MG63 (cell line): ENCODE measurements at regions not wholly inside any gene's neighbourhood (a gene's known extent, or its start where the extent isn't known, plus 50 kb on each side); places are given as distances from the start of the nearest gene placed in this dataset.
"Not testable (repeated sequence)": the region's sequence is repeated elsewhere in the genome, so short reads cannot be mapped to it uniquely, and the experiment has no call there.

Source experiments
- DNase-seq: peaks from one replicate; pipeline ENCODE4 v3.0.0-alpha.2; 2020
- H3K27me3 ChIP-seq: fragments of 250-450 bp; sonication (Bioruptor Pico); 2 replicates; pipeline ENCODE4 v1.5.1; 2020; ENCODE audit warnings: mild to moderate bottlenecking, moderate library complexity
- H3K36me3 ChIP-seq: fragments of 250-450 bp; sonication (Bioruptor Pico); 2 replicates; pipeline ENCODE4 v1.5.1; 2020; ENCODE audit warnings: mild to moderate bottlenecking, moderate library complexity
- H3K4me3 ChIP-seq: fragments of 250-450 bp; sonication (Bioruptor Pico); 2 replicates; pipeline ENCODE4 v1.5.1; 2020; ENCODE audit warnings: mild to moderate bottlenecking, moderate library complexity
- H3K9me3 ChIP-seq: fragments of 250-450 bp; sonication (Bioruptor Pico); 2 replicates; pipeline ENCODE4 v1.5.1; 2020; ENCODE audit warnings: mild to moderate bottlenecking, moderate library complexity

- Histone ChIP-seq H3K36me3 (no peaks in the 10 kb centered on the region), H3K4me3 (no peak overlapping the region), H3K9me3 (no peaks in the 10 kb centered on the region), H3K27me3 (peaks cover 6% of the 10 kb centered on the region)
- no peak for DNase-seq
These were observed 353.4 kb downstream of the NPIPA8 start for GRCh38 chr16:17983114-17983513.

GRCh38 chr16:17977260-17977659, 359.3 kb downstream of the NPIPA8 start:
- Histone ChIP-seq H3K9me3 (no peaks in the 10 kb centered on the region), H3K36me3 (no peaks in the 10 kb centered on the region), H3K27me3 (peaks cover 6% of the 10 kb centered on the region), H3K4me3 (no peak overlapping the region)
- DNase-seq: no peak

- Histone ChIP-seq H3K27me3 (peaks cover 2% of the 10 kb centered on the region; the same call in 1 of the 2 replicates), H3K36me3 (no peaks in the 10 kb centered on the region), H3K4me3 (no peak overlapping the region), H3K9me3 (no peaks in the 10 kb centered on the region; the same call in 1 of the 2 replicates)
- no peak for DNase-seq
These were observed 364.0 kb downstream of the NPIPA8 start for GRCh38 chr16:17972460-17972943.

- no peaks in the 10 kb centered on the region; the same call in 1 of the 2 replicates for H3K9me3 ChIP-seq
- no peak for DNase-seq
- peaks cover 5% of the 10 kb centered on the region; the same call in 1 of the 2 replicates for H3K27me3 ChIP-seq
- H3K36me3 ChIP-seq: no peaks in the 10 kb centered on the region
- no peak overlapping the region for H3K4me3 ChIP-seq
These were observed 365.7 kb downstream of the NPIPA8 start for GRCh38 chr16:17970816-17971331.

GRCh38 chr16:17970157-17970765, 366.3 kb downstream of the NPIPA8 start:
- Histone ChIP-seq H3K36me3 (no peaks in the 10 kb centered on the region), H3K27me3 (peaks cover 5% of the 10 kb centered on the region; the same call in 1 of the 2 replicates), H3K9me3 (no peaks in the 10 kb centered on the region; the same call in 1 of the 2 replicates), H3K4me3 (no peak overlapping the region)
- DNase-seq: no peak

GRCh38 chr16:17965133-17965900, 371.2 kb downstream of the NPIPA8 start:
- no peak overlapping the region for H3K4me3 ChIP-seq
- peaks cover 1% of the 10 kb centered on the region; the same call in 1 of the 2 replicates for H3K9me3 ChIP-seq
- DNase-seq: no peak
- H3K36me3 ChIP-seq: no peaks in the 10 kb centered on the region
- peaks cover 5% of the 10 kb centered on the region; the same call in 1 of the 2 replicates for H3K27me3 ChIP-seq

- H3K4me3 ChIP-seq: no peak overlapping the region
- no peaks in the 10 kb centered on the region for H3K36me3 ChIP-seq
- DNase-seq: no peak
- H3K9me3 ChIP-seq: peaks cover 1% of the 10 kb centered on the region; the same call in 1 of the 2 replicates
- peaks cover 5% of the 10 kb centered on the region; the same call in 1 of the 2 replicates for H3K27me3 ChIP-seq
These were observed 372.3 kb downstream of the NPIPA8 start for GRCh38 chr16:17964196-17964595.

GRCh38 chr16:17963185-17963836, 373.2 kb downstream of the NPIPA8 start:
- Histone ChIP-seq H3K27me3 (peaks cover 5% of the 10 kb centered on the region; the same call in 1 of the 2 replicates), H3K4me3 (no peak overlapping the region), H3K36me3 (no peaks in the 10 kb centered on the region), H3K9me3 (peaks cover 1% of the 10 kb centered on the region; the same call in 1 of the 2 replicates)
- no peak for DNase-seq

- no peak for DNase-seq
- Histone ChIP-seq H3K27me3 (peaks cover 5% of the 10 kb centered on the region; the same call in 1 of the 2 replicates), H3K4me3 (no peak overlapping the region), H3K9me3 (peaks cover 1% of the 10 kb centered on the region; the same call in 1 of the 2 replicates), H3K36me3 (no peaks in the 10 kb centered on the region)
These were observed 373.8 kb downstream of the NPIPA8 start for GRCh38 chr16:17962726-17963125.

GRCh38 chr16:17961822-17962221, 374.7 kb downstream of the NPIPA8 start:
- not testable (repeated sequence) for H3K4me3 ChIP-seq, DNase-seq, H3K9me3 ChIP-seq, H3K27me3 ChIP-seq, H3K36me3 ChIP-seq

- no peaks in the 10 kb centered on the region; the same call in 1 of the 2 replicates for H3K27me3 ChIP-seq
- H3K36me3 ChIP-seq: no peaks in the 10 kb centered on the region
- H3K9me3 ChIP-seq: no peaks in the 10 kb centered on the region
- no peak for DNase-seq
- no peak overlapping the region for H3K4me3 ChIP-seq
These were observed 385.2 kb downstream of the NPIPA8 start for GRCh38 chr16:17951378-17951777.

GRCh38 chr16:17949982-17950250, 386.6 kb downstream of the NPIPA8 start:
- no peaks in the 10 kb centered on the region for H3K9me3 ChIP-seq
- no peaks in the 10 kb centered on the region; the same call in 1 of the 2 replicates for H3K27me3 ChIP-seq

GRCh38 chr16:17949141-17949981, 387.2 kb downstream of the NPIPA8 start:
- Histone ChIP-seq H3K27me3 (no peaks in the 10 kb centered on the region; the same call in 1 of the 2 replicates), H3K36me3 (no peaks in the 10 kb centered on the region), H3K4me3 (no peak overlapping the region), H3K9me3 (no peaks in the 10 kb centered on the region)
- no peak for DNase-seq

More at GRCh38 chr16:17949982-17950250, 386.6 kb downstream of the NPIPA8 start:
- no peak overlapping the region for H3K4me3 ChIP-seq
- H3K36me3 ChIP-seq: no peaks in the 10 kb centered on the region
- no peak for DNase-seq

- Histone ChIP-seq H3K36me3 (no peaks in the 10 kb centered on the region), H3K9me3 (no peaks in the 10 kb centered on the region), H3K4me3 (no peak overlapping the region), H3K27me3 (no peaks in the 10 kb centered on the region; the same call in 1 of the 2 replicates)
- no peak for DNase-seq
These were observed 388.9 kb downstream of the NPIPA8 start for GRCh38 chr16:17947637-17948036.

- no peak overlapping the region for H3K4me3 ChIP-seq
- DNase-seq: no peak
- no peaks in the 10 kb centered on the region for H3K36me3 ChIP-seq
- no peaks in the 10 kb centered on the region for H3K9me3 ChIP-seq
- no peaks in the 10 kb centered on the region; the same call in 1 of the 2 replicates for H3K27me3 ChIP-seq
These were observed 389.4 kb downstream of the NPIPA8 start for GRCh38 chr16:17947165-17947564.

GRCh38 chr16:17945080-17945601, 391.4 kb downstream of the NPIPA8 start:
- no peak for DNase-seq

More at GRCh38 chr16:17945080-17945601, 391.4 kb downstream of the NPIPA8 start:
- H3K9me3 ChIP-seq: no peaks in the 10 kb centered on the region
- no peak overlapping the region for H3K4me3 ChIP-seq
- no peaks in the 10 kb centered on the region; the same call in 1 of the 2 replicates for H3K27me3 ChIP-seq
- no peaks in the 10 kb centered on the region for H3K36me3 ChIP-seq
